ENCODE measurements at regions not wholly inside any gene's neighbourhood (a gene's known extent, or its start where the extent isn't known, plus 50 kb on each side); places are given as distances from the start of the nearest gene placed in this dataset.

- TF ChIP-seq CTCF (IDR thresholded peaks at IDR 0.05; ENCODE audit: extremely low read depth, missing control alignments): no peak
Observed at GRCh38 chr16:49964316-49964715, 60.7 kb upstream of the CNEP1R1 start.

GRCh38 chr16:49964973-49965372 is 60.1 kb upstream of the CNEP1R1 start:
- DNase-seq (ENCODE audit: low spot score): no peak
- TF ChIP-seq CTCF (IDR thresholded peaks at IDR 0.05; ENCODE audit: extremely low read depth, missing control alignments): no peak

More at GRCh38 chr16:49964316-49964715, 60.7 kb upstream of the CNEP1R1 start:
- no peak for DNase-seq (ENCODE audit: low spot score)

GRCh38 chr16:49967012-49967559 is 57.9 kb upstream of the CNEP1R1 start:
- no peak for TF ChIP-seq CTCF (IDR thresholded peaks at IDR 0.05; ENCODE audit: extremely low read depth, missing control alignments)
- DNase-seq (ENCODE audit: low spot score): no peak

GRCh38 chr16:49969091-49970030 is 55.7 kb upstream of the CNEP1R1 start:
- no peak for DNase-seq (ENCODE audit: low spot score)
- no peak for TF ChIP-seq CTCF (IDR thresholded peaks at IDR 0.05; ENCODE audit: extremely low read depth, missing control alignments)

- TF ChIP-seq CTCF (IDR thresholded peaks at IDR 0.05; ENCODE audit: extremely low read depth, missing control alignments): no peak
- DNase-seq (ENCODE audit: low spot score): no peak
Observed at GRCh38 chr16:49970797-49971431, 54.1 kb upstream of the CNEP1R1 start.

- DNase-seq (ENCODE audit: low spot score): no peak
- TF ChIP-seq CTCF (IDR thresholded peaks at IDR 0.05; ENCODE audit: extremely low read depth, missing control alignments): no peak
Observed at GRCh38 chr16:49972280-49972679, 52.7 kb upstream of the CNEP1R1 start.

GRCh38 chr16:49972961-49973360 is 52.1 kb upstream of the CNEP1R1 start:
- TF ChIP-seq CTCF (IDR thresholded peaks at IDR 0.05; ENCODE audit: extremely low read depth, missing control alignments): no peak
- DNase-seq (ENCODE audit: low spot score): no peak
